ENCODE measurements at regions not wholly inside any gene's neighbourhood (a gene's known extent, or its start where the extent isn't known, plus 50 kb on each side); places are given as distances from the start of the nearest gene placed in this dataset.

DNA sequence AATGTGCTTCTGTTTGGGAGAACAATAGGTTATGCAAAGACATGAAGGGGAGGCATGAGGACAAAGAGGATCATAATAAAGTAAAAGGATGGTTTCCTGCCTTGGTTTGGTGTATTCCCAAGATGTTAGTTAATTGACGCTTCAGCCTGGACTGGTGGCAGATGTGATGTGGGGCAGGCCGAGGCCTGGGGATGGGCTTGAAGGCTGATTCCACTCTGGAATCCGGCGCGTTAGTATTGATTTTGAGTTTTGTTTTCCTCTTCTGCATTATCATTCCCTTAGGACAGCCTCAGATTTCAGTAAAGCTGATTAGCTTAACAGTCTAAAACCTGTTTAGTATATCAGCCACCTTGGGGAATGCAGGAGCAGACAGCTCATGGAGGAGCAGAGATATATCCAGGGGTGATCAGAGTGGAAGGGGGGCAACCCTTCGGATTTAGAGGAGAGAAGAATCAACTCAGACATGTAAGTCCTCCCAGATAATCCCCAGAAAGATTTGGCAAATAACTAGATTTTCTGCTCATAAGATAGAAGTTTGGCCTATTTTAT is 159.8 kb upstream of the MTPN start:
- H4K20me1 ChIP-seq (ENCODE audit: low read depth, low read length): no peaks in the 10 kb centered on the region
- H3K9ac ChIP-seq (ENCODE audit: low read length): no peak overlapping the region
- H3F3A ChIP-seq (ENCODE audit: insufficient read depth): no peaks in the 10 kb centered on the region
- H2AFZ ChIP-seq (ENCODE audit: low read depth, low read length, severe bottlenecking): no peak overlapping the region
- no peak overlapping the region for H3K27ac ChIP-seq (ENCODE audit: low read depth, low read length)
- no peaks in the 10 kb centered on the region for H3K27me3 ChIP-seq (ENCODE audit: low read length)
- no peaks in the 10 kb centered on the region for H3K36me3 ChIP-seq (ENCODE audit: low read length)
- no peak for TF ChIP-seq EZH2phosphoT487 (conservative IDR thresholded peaks at IDR 0.05; ENCODE audit: low read length)
- no peak for TF ChIP-seq CTCF (IDR thresholded peaks at IDR 0.05; ENCODE audit: insufficient read depth, low read length, poor library complexity, severe bottlenecking)
- no peaks in the 10 kb centered on the region for H3K9me3 ChIP-seq (ENCODE audit: insufficient read depth, low read length)
- no peak overlapping the region for H3K4me2 ChIP-seq (ENCODE audit: low read depth, low read length, poor library complexity, severe bottlenecking)
- H3K9me2 ChIP-seq (replicated peaks; ENCODE audit: insufficient read depth, low read length): no peaks in the 10 kb centered on the region
- no peaks in the 10 kb centered on the region for H3K79me2 ChIP-seq (ENCODE audit: insufficient read depth, low read length)
- H3K4me3 ChIP-seq (ENCODE audit: insufficient read depth, low read length, poor library complexity, severe bottlenecking): no peak overlapping the region

DNA sequence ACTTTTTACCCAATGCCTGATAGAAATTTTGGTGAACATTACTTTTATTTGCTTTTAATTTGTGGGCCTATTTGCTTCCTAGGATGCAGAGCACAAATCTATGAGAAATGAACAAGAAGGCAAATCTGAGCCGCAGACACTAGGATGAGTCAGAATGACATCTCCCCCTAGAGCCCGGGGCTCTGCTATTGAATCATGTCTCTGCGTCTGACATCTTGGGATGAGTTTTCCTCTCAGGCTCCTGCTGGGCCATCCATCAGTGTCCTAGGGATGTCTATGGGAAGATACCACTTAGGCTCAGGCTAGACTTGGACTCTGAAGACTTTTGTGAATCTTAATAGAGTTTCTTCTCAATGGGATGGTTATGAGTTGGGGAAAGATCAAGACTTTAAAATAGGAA is 157.3 kb upstream of the MTPN start:
- H3K4me3 ChIP-seq (ENCODE audit: insufficient read depth, low read length, poor library complexity, severe bottlenecking): no peak overlapping the region
- H3K9me2 ChIP-seq (replicated peaks; ENCODE audit: insufficient read depth, low read length): no peaks in the 10 kb centered on the region
- H3K4me2 ChIP-seq (ENCODE audit: low read depth, low read length, poor library complexity, severe bottlenecking): no peak overlapping the region
- H3K9me3 ChIP-seq (ENCODE audit: insufficient read depth, low read length): no peaks in the 10 kb centered on the region
- H3K79me2 ChIP-seq (ENCODE audit: insufficient read depth, low read length): no peaks in the 10 kb centered on the region
- H4K20me1 ChIP-seq (ENCODE audit: low read depth, low read length): no peaks in the 10 kb centered on the region
- TF ChIP-seq EZH2phosphoT487 (conservative IDR thresholded peaks at IDR 0.05; ENCODE audit: low read length) (no peak), CTCF (IDR thresholded peaks at IDR 0.05; ENCODE audit: insufficient read depth, low read length, poor library complexity, severe bottlenecking) (no peak)
- no peaks in the 10 kb centered on the region for H3K27me3 ChIP-seq (ENCODE audit: low read length)
- H3F3A ChIP-seq (ENCODE audit: insufficient read depth): no peaks in the 10 kb centered on the region
- H3K27ac ChIP-seq (ENCODE audit: low read depth, low read length): no peak overlapping the region
- H3K36me3 ChIP-seq (ENCODE audit: low read length): no peaks in the 10 kb centered on the region
- H3K9ac ChIP-seq (ENCODE audit: low read length): no peak overlapping the region
- H2AFZ ChIP-seq (ENCODE audit: low read depth, low read length, severe bottlenecking): no peak overlapping the region

DNA sequence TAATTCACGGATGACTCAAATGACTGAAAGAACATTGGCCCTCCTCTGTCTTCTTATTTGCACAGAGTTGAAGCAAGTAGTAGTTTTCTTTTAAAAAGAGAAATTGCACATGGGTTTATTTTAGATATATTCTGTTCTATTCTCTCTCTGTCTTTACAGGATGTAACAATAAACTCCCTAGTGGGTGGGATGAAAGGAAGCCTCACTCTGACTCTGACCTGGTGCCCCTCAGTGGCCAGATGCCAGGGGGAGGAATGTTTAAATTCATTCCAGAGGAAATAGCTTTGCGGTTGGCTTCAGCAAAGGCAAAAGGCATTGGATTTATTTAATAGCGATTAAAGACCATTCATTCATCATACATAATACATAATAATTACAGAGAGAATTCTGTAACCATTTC is 156.4 kb upstream of the MTPN start:
- H3K27ac ChIP-seq (ENCODE audit: low read depth, low read length): no peak overlapping the region
- no peaks in the 10 kb centered on the region for H3F3A ChIP-seq (ENCODE audit: insufficient read depth)
- H4K20me1 ChIP-seq (ENCODE audit: low read depth, low read length): no peaks in the 10 kb centered on the region
- no peak overlapping the region for H2AFZ ChIP-seq (ENCODE audit: low read depth, low read length, severe bottlenecking)
- no peaks in the 10 kb centered on the region for H3K79me2 ChIP-seq (ENCODE audit: insufficient read depth, low read length)
- no peaks in the 10 kb centered on the region for H3K9me3 ChIP-seq (ENCODE audit: insufficient read depth, low read length)
- H3K36me3 ChIP-seq (ENCODE audit: low read length): no peaks in the 10 kb centered on the region
- TF ChIP-seq EZH2phosphoT487 (conservative IDR thresholded peaks at IDR 0.05; ENCODE audit: low read length): no peak
- no peak for TF ChIP-seq CTCF (IDR thresholded peaks at IDR 0.05; ENCODE audit: insufficient read depth, low read length, poor library complexity, severe bottlenecking)
- H3K9ac ChIP-seq (ENCODE audit: low read length): no peak overlapping the region
- no peaks in the 10 kb centered on the region for H3K27me3 ChIP-seq (ENCODE audit: low read length)
- no peak overlapping the region for H3K4me3 ChIP-seq (ENCODE audit: insufficient read depth, low read length, poor library complexity, severe bottlenecking)
- no peaks in the 10 kb centered on the region for H3K9me2 ChIP-seq (replicated peaks; ENCODE audit: insufficient read depth, low read length)
- H3K4me2 ChIP-seq (ENCODE audit: low read depth, low read length, poor library complexity, severe bottlenecking): no peak overlapping the region
